Cardiac muscle cell (in vitro differentiated cells and primary cell): ENCODE measurements at regions not wholly inside any gene's neighbourhood (a gene's known extent, or its start where the extent isn't known, plus 50 kb on each side); places are given as distances from the start of the nearest gene placed in this dataset.

Experiments used
- DNase-seq, 2 donors: peaks; one replicate each; pipeline versions ENCODE4 v3.0.0 to v3.0.0-alpha.2; 2010 to 2017; ENCODE audit warnings: low read depth in 1 of 2, low spot score in 1 of 2
- H3K27ac ChIP-seq: fragments of 200-600 bp; sonication (generic); 2 replicates; pipeline ENCODE4 v1.5.1; 2016
- H3K27me3 ChIP-seq: fragments of 200-600 bp; sonication (generic); 2 replicates; pipeline ENCODE4 v1.6.0; 2016; ENCODE audit warnings: control low read depth
- H3K36me3 ChIP-seq: fragments of 200-600 bp; sonication (generic); 2 replicates; pipeline ENCODE4 v1.5.1; 2016; ENCODE audit warnings: control low read depth
- H3K4me1 ChIP-seq: fragments of 200-600 bp; sonication (generic); 2 replicates; pipeline ENCODE4 v1.8.1; 2017; ENCODE audit warnings: low read depth, mild to moderate bottlenecking, mixed run types
- H3K4me3 ChIP-seq: fragments of 200-600 bp; sonication (generic); 2 replicates; pipeline ENCODE4 v1.5.1; 2016; ENCODE audit warnings: mild to moderate bottlenecking
- H3K9me3 ChIP-seq: fragments of 200-600 bp; sonication (generic); 2 replicates; pipeline ENCODE4 v1.5.1; 2017; ENCODE audit warnings: low read depth, mild to moderate bottlenecking, control low read depth
- CTCF ChIP-seq: IDR thresholded peaks from 2 replicates; pipeline ENCODE4 v1.5.1; 2012; ENCODE audit warnings: low read depth, mild to moderate bottlenecking, low read length

- no peaks in the 10 kb centered on the region for H3K27me3 ChIP-seq
- no peak for TF ChIP-seq CTCF
- H3K4me1 ChIP-seq = no peaks in the 10 kb centered on the region
- no peaks in the 10 kb centered on the region for H3K36me3 ChIP-seq
- no peaks in the 10 kb centered on the region for H3K9me3 ChIP-seq
- H3K4me3 ChIP-seq = no peak overlapping the region
- no peak for DNase-seq
- H3K27ac ChIP-seq = no peak overlapping the region
Observed at GRCh38 chr21:25127007-25127406, 480.3 kb downstream of the MRPL39 start.

- H3K27ac ChIP-seq = no peak overlapping the region
- no peak for DNase-seq
- no peak overlapping the region for H3K4me3 ChIP-seq
- no peaks in the 10 kb centered on the region for H3K4me1 ChIP-seq
- no peaks in the 10 kb centered on the region for H3K27me3 ChIP-seq
- no peaks in the 10 kb centered on the region for H3K36me3 ChIP-seq
- H3K9me3 ChIP-seq = no peaks in the 10 kb centered on the region
- TF ChIP-seq CTCF = no peak
Observed at GRCh38 chr21:25126564-25126963, 480.7 kb downstream of the MRPL39 start.

DNA sequence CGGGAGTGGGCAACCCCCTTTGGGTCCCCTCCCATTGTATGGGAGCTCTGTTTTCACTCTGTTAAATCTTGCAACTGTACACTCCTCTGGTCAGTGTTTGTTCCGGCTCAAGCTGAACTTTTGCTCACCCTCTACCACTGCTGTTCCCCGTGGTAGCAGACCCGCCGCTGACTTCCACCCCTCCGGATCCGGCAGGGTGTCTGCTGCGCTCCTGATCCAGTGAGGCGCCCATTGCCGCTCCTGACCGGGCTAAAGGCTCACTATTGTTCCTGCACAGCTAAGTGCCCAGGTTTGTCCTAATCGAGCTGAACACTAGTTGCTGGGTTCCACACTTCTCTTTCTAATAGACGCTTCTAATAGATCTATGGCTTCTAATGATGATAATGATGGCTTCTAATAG, 488.6 kb downstream of the MRPL39 start:
- H3K36me3 ChIP-seq = no peaks in the 10 kb centered on the region
- no peak for DNase-seq
- no peaks in the 10 kb centered on the region for H3K4me1 ChIP-seq
- H3K9me3 ChIP-seq = peaks cover 3% of the 10 kb centered on the region
- no peak overlapping the region for H3K4me3 ChIP-seq
- TF ChIP-seq CTCF = no peak
- no peaks in the 10 kb centered on the region for H3K27me3 ChIP-seq
- H3K27ac ChIP-seq = no peak overlapping the region

GRCh38 chr21:25115021-25115420, 492.3 kb downstream of the MRPL39 start:
- no peaks in the 10 kb centered on the region for H3K36me3 ChIP-seq
- TF ChIP-seq CTCF = no peak
- H3K4me3 ChIP-seq = no peak overlapping the region
- no peak overlapping the region for H3K27ac ChIP-seq
- peaks cover 3% of the 10 kb centered on the region for H3K9me3 ChIP-seq
- H3K27me3 ChIP-seq = no peaks in the 10 kb centered on the region
- DNase-seq = no peak
- no peaks in the 10 kb centered on the region for H3K4me1 ChIP-seq

DNA sequence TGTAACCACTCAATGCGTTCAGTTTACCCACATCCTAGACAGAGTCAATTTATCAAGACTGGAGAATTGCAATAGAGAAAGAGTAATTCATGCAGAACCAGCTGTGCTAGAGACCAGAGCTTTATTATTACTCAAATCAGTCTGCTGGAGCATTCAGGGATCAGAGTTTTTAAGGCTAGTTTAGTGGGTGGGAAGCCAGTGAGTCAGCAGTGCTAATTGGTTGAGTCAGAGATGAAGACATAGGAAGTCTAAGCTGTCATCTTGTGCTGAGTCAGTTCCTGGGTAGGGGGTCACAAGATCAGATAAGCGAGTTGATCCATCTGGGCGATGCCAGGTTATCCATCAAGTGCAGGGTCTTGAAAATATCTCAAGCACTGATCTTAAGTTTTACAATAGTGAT, 499.6 kb downstream of the MRPL39 start:
- no peak for TF ChIP-seq CTCF
- DNase-seq = peak in 1 of 2 donors; percentile 40
- Histone ChIP-seq H3K36me3 (no peaks in the 10 kb centered on the region), H3K27me3 (no peaks in the 10 kb centered on the region), H3K4me1 (no peaks in the 10 kb centered on the region), H3K27ac (no peak overlapping the region), H3K9me3 (no peaks in the 10 kb centered on the region), H3K4me3 (no peak overlapping the region)
